ENCODE measurements at regions not wholly inside any gene's neighbourhood (a gene's known extent, or its start where the extent isn't known, plus 50 kb on each side); places are given as distances from the start of the nearest gene placed in this dataset.

GRCh38 chr9:15081021-15081753, 171.0 kb upstream of the FREM1 start:
- Histone ChIP-seq H3K36me3 (no peaks in the 10 kb centered on the region), H3K4me3 (no peak overlapping the region), H3K4me1 (no peaks in the 10 kb centered on the region), H3K9me3 (no peaks in the 10 kb centered on the region), H3K27ac (no peak overlapping the region), H3K27me3 (no peaks in the 10 kb centered on the region)
- no peak for DNase-seq
- intact Hi-C loops (cut with DNase I; ENCODE audit: low total_unique reads) (no loop called here), in situ Hi-C loops (cut with MboI; ENCODE audit: low pct_ligation_motif_present in 1 of 4, low pct_unique_long_range_greater_than_20kb in 1 of 4, low sequenced_read_pairs in 3 of 4) (no loop called here)
- 76 to 83% methylated on average over 3 to 4 of the region's 4 CpGs for WGBS, 2 donors (ENCODE audit: low coverage in 1 of 2)
- no peak for TF ChIP-seq CTCF (IDR thresholded peaks at IDR 0.05)
- TF ChIP-seq POLR2AphosphoS5 (IDR thresholded peaks at IDR 0.05): no peak
- no peak for TF ChIP-seq POLR2A (IDR thresholded peaks at IDR 0.05)
- TF ChIP-seq EP300 (IDR thresholded peaks at IDR 0.05; ENCODE audit: low read depth): no peak

- Histone ChIP-seq H3K27me3 (no peaks in the 10 kb centered on the region), H3K4me3 (no peak overlapping the region), H3K27ac (no peak overlapping the region), H3K36me3 (no peaks in the 10 kb centered on the region), H3K4me1 (no peaks in the 10 kb centered on the region), H3K9me3 (no peaks in the 10 kb centered on the region)
- in situ Hi-C loops (cut with MboI; ENCODE audit: low pct_ligation_motif_present in 1 of 4, low pct_unique_long_range_greater_than_20kb in 1 of 4, low sequenced_read_pairs in 3 of 4) (no loop called here), intact Hi-C loops (cut with DNase I; ENCODE audit: low total_unique reads) (no loop called here)
- TF ChIP-seq POLR2A (IDR thresholded peaks at IDR 0.05) (no peak), EP300 (IDR thresholded peaks at IDR 0.05; ENCODE audit: low read depth) (no peak), POLR2AphosphoS5 (IDR thresholded peaks at IDR 0.05) (no peak), CTCF (IDR thresholded peaks at IDR 0.05) (no peak)
- no peak for DNase-seq
- 60 to 100% methylated on average over 1 to 3 of the region's 3 CpGs for WGBS, 2 donors (ENCODE audit: low coverage in 1 of 2)
These were observed 170.2 kb upstream of the FREM1 start for GRCh38 chr9:15080401-15080800.

- no peak for DNase-seq
- no peak overlapping the region for H3K27ac ChIP-seq
- TF ChIP-seq EP300 (IDR thresholded peaks at IDR 0.05; ENCODE audit: low read depth): no peak
- no peak for TF ChIP-seq POLR2AphosphoS5 (IDR thresholded peaks at IDR 0.05)
- TF ChIP-seq POLR2A (IDR thresholded peaks at IDR 0.05): no peak
- TF ChIP-seq CTCF (IDR thresholded peaks at IDR 0.05): no peak
- 63 to 79% methylated on average over 3 of the region's 3 CpGs for WGBS, 2 donors (ENCODE audit: low coverage in 1 of 2)
- no peaks in the 10 kb centered on the region for H3K4me1 ChIP-seq
- H3K9me3 ChIP-seq: no peaks in the 10 kb centered on the region
- intact Hi-C loops (cut with DNase I; ENCODE audit: low total_unique reads): no loop called here
- H3K4me3 ChIP-seq: no peak overlapping the region
- H3K36me3 ChIP-seq: no peaks in the 10 kb centered on the region
- H3K27me3 ChIP-seq: no peaks in the 10 kb centered on the region
- in situ Hi-C loops (cut with MboI; ENCODE audit: low pct_ligation_motif_present in 1 of 4, low pct_unique_long_range_greater_than_20kb in 1 of 4, low sequenced_read_pairs in 3 of 4): no loop called here
These were observed 169.8 kb upstream of the FREM1 start for GRCh38 chr9:15079989-15080388.

DNA sequence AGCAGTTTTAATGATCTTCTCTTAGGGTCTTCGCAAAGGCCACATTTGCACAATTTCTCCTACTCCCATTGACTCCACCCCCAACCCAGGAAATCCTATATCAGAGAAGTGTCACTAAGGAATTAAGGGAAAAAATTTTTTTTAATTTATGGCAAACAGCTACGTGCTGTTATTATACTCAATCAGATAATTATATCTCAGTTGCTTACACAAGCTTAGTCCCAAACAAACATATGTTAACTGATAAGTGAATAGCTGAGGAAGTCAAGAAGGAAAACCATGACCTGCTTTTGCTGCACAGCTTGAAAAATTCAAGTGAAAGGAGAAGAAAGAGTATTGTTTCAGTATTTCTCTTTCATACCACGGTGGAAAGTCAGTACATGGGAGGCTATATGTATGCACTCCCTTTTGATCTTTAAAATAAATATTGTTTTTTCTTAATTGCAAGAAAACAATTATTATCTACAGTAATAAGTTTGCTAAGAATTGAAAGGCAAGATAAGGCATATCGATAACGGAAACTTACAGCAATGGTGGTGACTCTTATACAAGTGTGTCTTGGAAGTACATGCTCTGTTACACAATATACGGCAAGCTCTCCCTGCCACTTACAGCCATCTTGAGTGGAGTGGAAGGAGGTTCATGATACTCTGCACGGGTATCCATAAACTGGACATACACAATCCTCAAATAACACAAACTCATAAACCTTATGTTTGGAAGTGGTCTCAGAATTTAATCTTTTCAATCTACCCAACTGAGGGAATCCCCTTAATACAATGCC, 167.9 kb upstream of the FREM1 start:
- intact Hi-C loops (cut with DNase I; ENCODE audit: low total_unique reads) (no loop called here), in situ Hi-C loops (cut with MboI; ENCODE audit: low pct_ligation_motif_present in 1 of 4, low pct_unique_long_range_greater_than_20kb in 1 of 4, low sequenced_read_pairs in 3 of 4) (no loop called here)
- H3K4me3 ChIP-seq: no peak overlapping the region
- H3K27me3 ChIP-seq: no peaks in the 10 kb centered on the region
- no peak overlapping the region for H3K27ac ChIP-seq
- no peaks in the 10 kb centered on the region for H3K4me1 ChIP-seq
- no peak for DNase-seq
- no peaks in the 10 kb centered on the region for H3K9me3 ChIP-seq
- no peaks in the 10 kb centered on the region for H3K36me3 ChIP-seq
- WGBS, 2 donors (ENCODE audit: low coverage in 1 of 2): 68 to 77% methylated on average over 7 of the region's 7 CpGs
- TF ChIP-seq POLR2A (IDR thresholded peaks at IDR 0.05): no peak
- TF ChIP-seq CTCF (IDR thresholded peaks at IDR 0.05): no peak
- no peak for TF ChIP-seq EP300 (IDR thresholded peaks at IDR 0.05; ENCODE audit: low read depth)
- TF ChIP-seq POLR2AphosphoS5 (IDR thresholded peaks at IDR 0.05): no peak
